GM23338 (cell line): ENCODE measurements at regions not wholly inside any gene's neighbourhood (a gene's known extent, or its start where the extent isn't known, plus 50 kb on each side); places are given as distances from the start of the nearest gene placed in this dataset.

Experiments
- CREB1 ChIP-seq: fragments of 250-450 bp; sonication (Bioruptor Pico); IDR thresholded peaks from 2 replicates; pipeline ENCODE4 v1.5.0; 2020; ENCODE audit warnings: low read depth, mild to moderate bottlenecking, moderate library complexity
- CTCF ChIP-seq, 2 experiments: fragments of 200-600 bp in 1 of 2; sonication (generic) in 1 of 2; conservative IDR thresholded peaks; 2 replicates each; pipeline versions ENCODE4 v1.5.1 to v1.6.1; 2016 to 2017; ENCODE audit warnings: antibody characterized with exemption in 2 of 2, low read depth in 2 of 2, mild to moderate bottlenecking in 2 of 2, moderate library complexity in 1 of 2
- ETS1 ChIP-seq: IDR thresholded peaks from 2 replicates; pipeline ENCODE4 v1.6.1; 2016; ENCODE audit warnings: antibody characterized with exemption
- EZH2 ChIP-seq: fragments of 200-600 bp; sonication (generic); IDR thresholded peaks from one replicate; pipeline ENCODE4 v1.8.0; 2017; ENCODE audit warnings: antibody characterized with exemption, mild to moderate bottlenecking, low read depth; ENCODE audit not compliant: unreplicated experiment
- EZH2phosphoT487 ChIP-seq: fragments of 200-600 bp; sonication (generic); IDR thresholded peaks from one replicate; pipeline ENCODE4 v1.8.1; 2018; ENCODE audit warnings: antibody characterized with exemption; ENCODE audit not compliant: unreplicated experiment
- JUNB ChIP-seq: IDR thresholded peaks from one replicate; pipeline ENCODE4 v1.6.1; 2016; ENCODE audit warnings: antibody characterized with exemption; ENCODE audit not compliant: unreplicated experiment
- NANOG ChIP-seq: IDR thresholded peaks from 2 replicates; pipeline ENCODE4 v1.6.1; 2016; ENCODE audit warnings: antibody characterized with exemption, borderline replicate concordance
- POLR2AphosphoS5 ChIP-seq: IDR thresholded peaks from 2 replicates; pipeline ENCODE4 v1.6.1; 2016; ENCODE audit warnings: antibody characterized with exemption, low read depth
- STAT1 ChIP-seq: IDR thresholded peaks from one replicate; pipeline ENCODE4 v1.6.1; 2016; ENCODE audit warnings: antibody characterized with exemption; ENCODE audit not compliant: unreplicated experiment
- ZNF114 ChIP-seq: fragments of 250-450 bp; sonication (Bioruptor Pico); IDR thresholded peaks from 2 replicates; pipeline ENCODE4 v1.5.0; 2020; ENCODE audit warnings: mild to moderate bottlenecking, moderate library complexity
- ZNF331 ChIP-seq: fragments of 250-450 bp; sonication (Bioruptor Pico); IDR thresholded peaks from 2 replicates; pipeline ENCODE4 v1.5.0; 2020; ENCODE audit warnings: low read depth, mild to moderate bottlenecking, moderate library complexity
- TF ChIP-seq, protein P1 (sequence below): IDR thresholded peaks from one replicate; pipeline ENCODE4 v1.6.1; 2018; ENCODE audit warnings: antibody characterized with exemption; ENCODE audit not compliant: unreplicated experiment
- TF ChIP-seq, protein P2 (sequence below): fragments of 250-450 bp; sonication (Bioruptor Pico); IDR thresholded peaks from 2 replicates; pipeline ENCODE4 v1.5.0; 2020; ENCODE audit warnings: mild to moderate bottlenecking, moderate library complexity

DNA sequence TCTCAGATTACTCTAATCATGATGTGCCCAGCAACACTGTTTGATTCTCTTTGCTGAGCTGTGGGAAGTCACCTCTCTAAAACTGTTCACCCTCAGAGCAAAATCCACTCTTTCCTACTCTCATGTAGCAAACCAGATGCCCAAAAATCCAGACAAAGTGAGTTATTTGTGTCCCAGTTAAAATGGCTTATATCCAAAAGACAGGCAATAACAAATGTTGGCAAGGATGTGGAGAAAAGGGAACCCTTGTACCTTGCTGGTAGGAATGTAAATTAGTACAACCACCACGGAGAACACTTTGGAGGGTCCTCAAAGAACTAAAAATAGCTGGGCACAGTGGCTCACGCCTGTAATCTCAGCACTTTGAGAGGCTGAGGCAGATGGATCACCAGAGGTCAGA, 384.0 kb downstream of the HHIPL2 start:
- TF ChIP-seq, protein P1, sequence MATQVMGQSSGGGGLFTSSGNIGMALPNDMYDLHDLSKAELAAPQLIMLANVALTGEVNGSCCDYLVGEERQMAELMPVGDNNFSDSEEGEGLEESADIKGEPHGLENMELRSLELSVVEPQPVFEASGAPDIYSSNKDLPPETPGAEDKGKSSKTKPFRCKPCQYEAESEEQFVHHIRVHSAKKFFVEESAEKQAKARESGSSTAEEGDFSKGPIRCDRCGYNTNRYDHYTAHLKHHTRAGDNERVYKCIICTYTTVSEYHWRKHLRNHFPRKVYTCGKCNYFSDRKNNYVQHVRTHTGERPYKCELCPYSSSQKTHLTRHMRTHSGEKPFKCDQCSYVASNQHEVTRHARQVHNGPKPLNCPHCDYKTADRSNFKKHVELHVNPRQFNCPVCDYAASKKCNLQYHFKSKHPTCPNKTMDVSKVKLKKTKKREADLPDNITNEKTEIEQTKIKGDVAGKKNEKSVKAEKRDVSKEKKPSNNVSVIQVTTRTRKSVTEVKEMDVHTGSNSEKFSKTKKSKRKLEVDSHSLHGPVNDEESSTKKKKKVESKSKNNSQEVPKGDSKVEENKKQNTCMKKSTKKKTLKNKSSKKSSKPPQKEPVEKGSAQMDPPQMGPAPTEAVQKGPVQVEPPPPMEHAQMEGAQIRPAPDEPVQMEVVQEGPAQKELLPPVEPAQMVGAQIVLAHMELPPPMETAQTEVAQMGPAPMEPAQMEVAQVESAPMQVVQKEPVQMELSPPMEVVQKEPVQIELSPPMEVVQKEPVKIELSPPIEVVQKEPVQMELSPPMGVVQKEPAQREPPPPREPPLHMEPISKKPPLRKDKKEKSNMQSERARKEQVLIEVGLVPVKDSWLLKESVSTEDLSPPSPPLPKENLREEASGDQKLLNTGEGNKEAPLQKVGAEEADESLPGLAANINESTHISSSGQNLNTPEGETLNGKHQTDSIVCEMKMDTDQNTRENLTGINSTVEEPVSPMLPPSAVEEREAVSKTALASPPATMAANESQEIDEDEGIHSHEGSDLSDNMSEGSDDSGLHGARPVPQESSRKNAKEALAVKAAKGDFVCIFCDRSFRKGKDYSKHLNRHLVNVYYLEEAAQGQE = no peak
- TF ChIP-seq CTCF (conservative IDR thresholded peaks at IDR 0.05; ENCODE audit: low read depth in 2 of 2) = no peak
- TF ChIP-seq POLR2AphosphoS5 = no peak
- no peak for TF ChIP-seq EZH2
- TF ChIP-seq ZNF114 (CRISPR knock-in tag) = no peak
- TF ChIP-seq ZNF331 = no peak
- TF ChIP-seq CREB1 = no peak
- TF ChIP-seq STAT1 = no peak
- TF ChIP-seq EZH2phosphoT487 = no peak
- TF ChIP-seq JUNB = no peak
- no peak for TF ChIP-seq NANOG
- no peak for TF ChIP-seq ETS1
- TF ChIP-seq, protein P2, sequence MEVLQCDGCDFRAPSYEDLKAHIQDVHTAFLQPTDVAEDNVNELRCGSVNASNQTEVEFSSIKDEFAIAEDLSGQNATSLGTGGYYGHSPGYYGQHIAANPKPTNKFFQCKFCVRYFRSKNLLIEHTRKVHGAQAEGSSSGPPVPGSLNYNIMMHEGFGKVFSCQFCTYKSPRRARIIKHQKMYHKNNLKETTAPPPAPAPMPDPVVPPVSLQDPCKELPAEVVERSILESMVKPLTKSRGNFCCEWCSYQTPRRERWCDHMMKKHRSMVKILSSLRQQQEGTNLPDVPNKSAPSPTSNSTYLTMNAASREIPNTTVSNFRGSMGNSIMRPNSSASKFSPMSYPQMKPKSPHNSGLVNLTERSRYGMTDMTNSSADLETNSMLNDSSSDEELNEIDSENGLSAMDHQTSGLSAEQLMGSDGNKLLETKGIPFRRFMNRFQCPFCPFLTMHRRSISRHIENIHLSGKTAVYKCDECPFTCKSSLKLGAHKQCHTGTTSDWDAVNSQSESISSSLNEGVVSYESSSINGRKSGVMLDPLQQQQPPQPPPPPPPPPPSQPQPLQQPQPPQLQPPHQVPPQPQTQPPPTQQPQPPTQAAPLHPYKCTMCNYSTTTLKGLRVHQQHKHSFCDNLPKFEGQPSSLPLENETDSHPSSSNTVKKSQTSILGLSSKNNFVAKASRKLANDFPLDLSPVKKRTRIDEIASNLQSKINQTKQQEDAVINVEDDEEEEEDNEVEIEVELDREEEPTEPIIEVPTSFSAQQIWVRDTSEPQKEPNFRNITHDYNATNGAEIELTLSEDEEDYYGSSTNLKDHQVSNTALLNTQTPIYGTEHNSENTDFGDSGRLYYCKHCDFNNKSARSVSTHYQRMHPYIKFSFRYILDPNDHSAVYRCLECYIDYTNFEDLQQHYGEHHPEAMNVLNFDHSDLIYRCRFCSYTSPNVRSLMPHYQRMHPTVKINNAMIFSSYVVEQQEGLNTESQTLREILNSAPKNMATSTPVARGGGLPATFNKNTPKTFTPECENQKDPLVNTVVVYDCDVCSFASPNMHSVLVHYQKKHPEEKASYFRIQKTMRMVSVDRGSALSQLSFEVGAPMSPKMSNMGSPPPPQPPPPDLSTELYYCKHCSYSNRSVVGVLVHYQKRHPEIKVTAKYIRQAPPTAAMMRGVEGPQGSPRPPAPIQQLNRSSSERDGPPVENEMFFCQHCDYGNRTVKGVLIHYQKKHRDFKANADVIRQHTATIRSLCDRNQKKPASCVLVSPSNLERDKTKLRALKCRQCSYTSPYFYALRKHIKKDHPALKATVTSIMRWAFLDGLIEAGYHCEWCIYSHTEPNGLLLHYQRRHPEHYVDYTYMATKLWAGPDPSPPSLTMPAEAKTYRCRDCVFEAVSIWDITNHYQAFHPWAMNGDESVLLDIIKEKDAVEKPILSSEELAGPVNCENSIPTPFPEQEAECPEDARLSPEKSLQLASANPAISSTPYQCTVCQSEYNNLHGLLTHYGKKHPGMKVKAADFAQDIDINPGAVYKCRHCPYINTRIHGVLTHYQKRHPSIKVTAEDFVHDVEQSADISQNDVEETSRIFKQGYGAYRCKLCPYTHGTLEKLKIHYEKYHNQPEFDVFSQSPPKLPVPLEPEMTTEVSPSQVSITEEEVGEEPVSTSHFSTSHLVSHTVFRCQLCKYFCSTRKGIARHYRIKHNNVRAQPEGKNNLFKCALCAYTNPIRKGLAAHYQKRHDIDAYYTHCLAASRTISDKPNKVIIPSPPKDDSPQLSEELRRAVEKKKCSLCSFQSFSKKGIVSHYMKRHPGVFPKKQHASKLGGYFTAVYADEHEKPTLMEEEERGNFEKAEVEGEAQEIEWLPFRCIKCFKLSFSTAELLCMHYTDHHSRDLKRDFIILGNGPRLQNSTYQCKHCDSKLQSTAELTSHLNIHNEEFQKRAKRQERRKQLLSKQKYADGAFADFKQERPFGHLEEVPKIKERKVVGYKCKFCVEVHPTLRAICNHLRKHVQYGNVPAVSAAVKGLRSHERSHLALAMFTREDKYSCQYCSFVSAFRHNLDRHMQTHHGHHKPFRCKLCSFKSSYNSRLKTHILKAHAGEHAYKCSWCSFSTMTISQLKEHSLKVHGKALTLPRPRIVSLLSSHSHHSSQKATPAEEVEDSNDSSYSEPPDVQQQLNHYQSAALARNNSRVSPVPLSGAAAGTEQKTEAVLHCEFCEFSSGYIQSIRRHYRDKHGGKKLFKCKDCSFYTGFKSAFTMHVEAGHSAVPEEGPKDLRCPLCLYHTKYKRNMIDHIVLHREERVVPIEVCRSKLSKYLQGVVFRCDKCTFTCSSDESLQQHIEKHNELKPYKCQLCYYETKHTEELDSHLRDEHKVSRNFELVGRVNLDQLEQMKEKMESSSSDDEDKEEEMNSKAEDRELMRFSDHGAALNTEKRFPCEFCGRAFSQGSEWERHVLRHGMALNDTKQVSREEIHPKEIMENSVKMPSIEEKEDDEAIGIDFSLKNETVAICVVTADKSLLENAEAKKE (CRISPR knock-in tag) = no peak
